ENCODE measurements at regions not wholly inside any gene's neighbourhood (a gene's known extent, or its start where the extent isn't known, plus 50 kb on each side); places are given as distances from the start of the nearest gene placed in this dataset.

- H2AFZ ChIP-seq (ENCODE audit: low read length), result no peak overlapping the region
- no peaks in the 10 kb centered on the region for H3K9me3 ChIP-seq (ENCODE audit: control insufficient read depth, insufficient read depth, low read depth, low read length)
- H3K9ac ChIP-seq (ENCODE audit: insufficient read depth, low read length), result no peak overlapping the region
- no peaks in the 10 kb centered on the region for H3K4me1 ChIP-seq (ENCODE audit: control insufficient read depth, extremely low read depth, insufficient read depth, low read length)
- H3K79me2 ChIP-seq (ENCODE audit: control insufficient read depth, insufficient read depth, low read length), result no peaks in the 10 kb centered on the region
- no peak for TF ChIP-seq EZH2 (IDR thresholded peaks at IDR 0.05; ENCODE audit: low read length, missing control alignments)
- no peak for TF ChIP-seq CTCF (conservative IDR thresholded peaks at IDR 0.05 in 1 of 2, IDR thresholded peaks at IDR 0.05 in 1 of 2; ENCODE audit: low read depth in 1 of 2, low read length in 2 of 2)
- H3K27ac ChIP-seq (ENCODE audit: insufficient read depth, low read length), result no peak overlapping the region
- no peaks in the 10 kb centered on the region for H3K36me3 ChIP-seq (ENCODE audit: control insufficient read depth, insufficient read depth, low read length)
- H3K4me2 ChIP-seq (ENCODE audit: extremely low read depth, insufficient read depth, low read length), result no peak overlapping the region
- H3K4me3 ChIP-seq (replicated peaks in 1 of 4; ENCODE audit: control extremely low read depth in 1 of 4, insufficient read depth in 1 of 4, low read depth in 3 of 4, low read length in 4 of 4), result no peak overlapping the region
- no peak for DNase-seq (ENCODE audit: low read depth in 2 of 2)
- H4K20me1 ChIP-seq (ENCODE audit: control insufficient read depth, extremely low read depth, insufficient read depth, low read length), result no peaks in the 10 kb centered on the region
- H3K27me3 ChIP-seq (ENCODE audit: control insufficient read depth, insufficient read depth, low read length), result no peaks in the 10 kb centered on the region
Measured at GRCh38 chr5:158064334-158065123, 205.6 kb upstream of the CLINT1 start.

GRCh38 chr5:158063052-158063451 lies 204.1 kb upstream of the CLINT1 start:
- TF ChIP-seq EZH2 (IDR thresholded peaks at IDR 0.05; ENCODE audit: low read length, missing control alignments) (no peak), CTCF (conservative IDR thresholded peaks at IDR 0.05 in 1 of 2, IDR thresholded peaks at IDR 0.05 in 1 of 2; ENCODE audit: low read depth in 1 of 2, low read length in 2 of 2) (no peak)

DNA sequence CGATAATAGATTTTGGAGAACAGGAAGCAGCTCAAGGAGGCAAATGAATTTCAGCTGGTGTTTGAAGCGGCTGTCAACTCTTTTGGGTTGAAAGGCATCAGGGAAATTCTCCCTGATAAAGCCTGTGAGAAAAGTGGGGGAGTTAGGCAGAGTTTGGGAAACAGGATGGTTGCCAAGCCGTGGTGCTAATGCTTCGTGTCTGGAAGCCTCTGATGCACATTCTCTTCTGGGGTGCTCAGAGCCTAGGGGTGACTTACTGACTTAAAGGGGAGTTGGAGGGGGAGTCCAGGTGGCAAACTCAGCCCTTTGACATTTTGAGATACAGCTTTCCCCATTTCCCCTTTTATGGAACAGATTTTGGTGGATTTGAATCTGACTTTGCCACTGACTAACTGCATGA lies 202.5 kb upstream of the CLINT1 start:
- Histone ChIP-seq H3K79me2 (ENCODE audit: control insufficient read depth, insufficient read depth, low read length) (no peaks in the 10 kb centered on the region), H3K9ac (ENCODE audit: insufficient read depth, low read length) (no peak overlapping the region), H3K4me3 (replicated peaks in 1 of 4; ENCODE audit: control extremely low read depth in 1 of 4, insufficient read depth in 1 of 4, low read depth in 3 of 4, low read length in 4 of 4) (no peak overlapping the region), H3K27ac (ENCODE audit: insufficient read depth, low read length) (no peak overlapping the region), H3K36me3 (ENCODE audit: control insufficient read depth, insufficient read depth, low read length) (no peaks in the 10 kb centered on the region), H2AFZ (ENCODE audit: low read length) (no peak overlapping the region), H3K4me1 (ENCODE audit: control insufficient read depth, extremely low read depth, insufficient read depth, low read length) (no peaks in the 10 kb centered on the region), H3K27me3 (ENCODE audit: control insufficient read depth, insufficient read depth, low read length) (no peaks in the 10 kb centered on the region), H3K4me2 (ENCODE audit: extremely low read depth, insufficient read depth, low read length) (no peak overlapping the region), H4K20me1 (ENCODE audit: control insufficient read depth, extremely low read depth, insufficient read depth, low read length) (no peaks in the 10 kb centered on the region), H3K9me3 (ENCODE audit: control insufficient read depth, insufficient read depth, low read depth, low read length) (no peaks in the 10 kb centered on the region)
- TF ChIP-seq EZH2 (IDR thresholded peaks at IDR 0.05; ENCODE audit: low read length, missing control alignments), result no peak
- TF ChIP-seq CTCF (conservative IDR thresholded peaks at IDR 0.05 in 1 of 2, IDR thresholded peaks at IDR 0.05 in 1 of 2; ENCODE audit: low read depth in 1 of 2, low read length in 2 of 2), result no peak
- DNase-seq (ENCODE audit: low read depth in 2 of 2), result no peak

More at GRCh38 chr5:158063052-158063451, 204.1 kb upstream of the CLINT1 start:
- Histone ChIP-seq H3K9me3 (ENCODE audit: control insufficient read depth, insufficient read depth, low read depth, low read length) (no peaks in the 10 kb centered on the region), H3K4me3 (replicated peaks in 1 of 4; ENCODE audit: control extremely low read depth in 1 of 4, insufficient read depth in 1 of 4, low read depth in 3 of 4, low read length in 4 of 4) (no peak overlapping the region), H3K79me2 (ENCODE audit: control insufficient read depth, insufficient read depth, low read length) (no peaks in the 10 kb centered on the region), H4K20me1 (ENCODE audit: control insufficient read depth, extremely low read depth, insufficient read depth, low read length) (no peaks in the 10 kb centered on the region), H3K4me1 (ENCODE audit: control insufficient read depth, extremely low read depth, insufficient read depth, low read length) (no peaks in the 10 kb centered on the region), H3K27ac (ENCODE audit: insufficient read depth, low read length) (no peak overlapping the region), H3K36me3 (ENCODE audit: control insufficient read depth, insufficient read depth, low read length) (no peaks in the 10 kb centered on the region), H3K27me3 (ENCODE audit: control insufficient read depth, insufficient read depth, low read length) (no peaks in the 10 kb centered on the region), H3K4me2 (ENCODE audit: extremely low read depth, insufficient read depth, low read length) (no peak overlapping the region), H3K9ac (ENCODE audit: insufficient read depth, low read length) (no peak overlapping the region), H2AFZ (ENCODE audit: low read length) (no peak overlapping the region)
- DNase-seq (ENCODE audit: low read depth in 2 of 2), result no peak
